ENCODE measurements at regions not wholly inside any gene's neighbourhood (a gene's known extent, or its start where the extent isn't known, plus 50 kb on each side); places are given as distances from the start of the nearest gene placed in this dataset.

DNA sequence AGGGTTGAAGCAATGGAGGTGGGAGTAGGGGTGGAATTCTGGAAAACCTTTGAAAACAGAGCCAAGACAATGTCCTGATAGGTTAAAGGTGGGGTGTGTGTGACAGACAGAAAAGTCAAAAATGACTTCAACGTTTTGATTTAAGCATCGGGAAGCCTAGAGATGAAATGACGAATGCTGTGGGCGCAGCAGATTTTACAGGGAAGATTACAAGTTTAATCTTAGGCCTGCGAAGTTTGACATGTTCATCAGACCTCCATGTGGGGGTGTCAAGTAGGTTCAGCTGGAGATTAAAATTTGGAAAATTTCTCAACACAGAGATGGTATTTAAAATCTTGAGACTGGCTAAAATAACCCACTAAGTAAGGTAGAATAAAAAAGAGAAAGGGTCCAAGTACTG, 453.3 kb downstream of the TXNL1 start:
- Mint-ChIP-seq H3K36me3 (no peaks in the 10 kb centered on the region), H3K27ac (no peak overlapping the region), H3K9me3 (peaks cover 3 to 7% (median 5%) of the 10 kb centered on the region in 3 donors), H3K27me3 (peaks cover 0 to 1% of the 10 kb centered on the region in 2 donors), H3K4me1 (no peaks in the 10 kb centered on the region), H3K4me3 (no peak overlapping the region)
- DNase-seq (no peak), ATAC-seq (replicated peaks in 1 of 4) (no peak)
- H3K27me3 ChIP-seq (replicated peaks in 1 of 2; ENCODE audit: control insufficient read depth in 2 of 2, extremely low read depth in 1 of 2, insufficient read depth in 2 of 2, low read length in 1 of 2), result no peaks in the 10 kb centered on the region
- CTCF ChIA-PET, result no interaction called here
- no peaks in the 10 kb centered on the region for H3K36me3 ChIP-seq (ENCODE audit: control insufficient read depth in 2 of 2, extremely low read depth in 1 of 2, insufficient read depth in 1 of 2, low read length in 1 of 2)
- 83% methylated on average over 2 of the region's 5 CpGs for WGBS (ENCODE audit: insufficient coverage)
- H3K9me3 ChIP-seq, result no peaks in the 10 kb centered on the region
- H3K27ac ChIP-seq (ENCODE audit: low read length), result no peak overlapping the region
- POLR2A ChIA-PET, result no interaction called here
- H3K4me3 ChIP-seq (ENCODE audit: control insufficient read depth in 1 of 2, extremely low read depth in 1 of 2, low read length in 1 of 2), result no peak overlapping the region
- no peaks in the 10 kb centered on the region for H3K4me1 ChIP-seq (ENCODE audit: control insufficient read depth in 1 of 2, extremely low read depth in 1 of 2, insufficient read depth in 2 of 2, low read length in 2 of 2)

DNA sequence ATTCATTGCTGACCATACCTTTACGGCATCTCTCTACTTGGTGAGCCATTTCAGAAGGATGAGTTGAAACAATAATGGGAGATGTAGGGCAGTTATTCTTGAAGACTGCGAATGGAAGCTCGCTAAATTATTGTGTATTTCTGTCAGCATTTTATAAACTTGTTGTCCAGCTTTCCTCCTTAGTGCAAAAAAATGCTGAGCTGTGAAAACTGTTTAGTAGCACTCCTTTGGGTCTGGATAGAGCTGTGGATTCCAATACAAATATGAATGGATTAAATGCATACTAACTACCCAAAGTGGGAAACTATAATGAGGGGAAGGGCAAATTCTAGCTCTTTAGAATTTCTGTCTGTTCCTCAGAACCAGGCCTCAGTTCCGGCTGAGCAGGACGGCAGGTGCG, 461.6 kb downstream of the TXNL1 start:
- 96% methylated on average over 3 of the region's 6 CpGs for WGBS (ENCODE audit: insufficient coverage)
- H3K27me3 Mint-ChIP-seq, result no peaks in the 10 kb centered on the region

DNA sequence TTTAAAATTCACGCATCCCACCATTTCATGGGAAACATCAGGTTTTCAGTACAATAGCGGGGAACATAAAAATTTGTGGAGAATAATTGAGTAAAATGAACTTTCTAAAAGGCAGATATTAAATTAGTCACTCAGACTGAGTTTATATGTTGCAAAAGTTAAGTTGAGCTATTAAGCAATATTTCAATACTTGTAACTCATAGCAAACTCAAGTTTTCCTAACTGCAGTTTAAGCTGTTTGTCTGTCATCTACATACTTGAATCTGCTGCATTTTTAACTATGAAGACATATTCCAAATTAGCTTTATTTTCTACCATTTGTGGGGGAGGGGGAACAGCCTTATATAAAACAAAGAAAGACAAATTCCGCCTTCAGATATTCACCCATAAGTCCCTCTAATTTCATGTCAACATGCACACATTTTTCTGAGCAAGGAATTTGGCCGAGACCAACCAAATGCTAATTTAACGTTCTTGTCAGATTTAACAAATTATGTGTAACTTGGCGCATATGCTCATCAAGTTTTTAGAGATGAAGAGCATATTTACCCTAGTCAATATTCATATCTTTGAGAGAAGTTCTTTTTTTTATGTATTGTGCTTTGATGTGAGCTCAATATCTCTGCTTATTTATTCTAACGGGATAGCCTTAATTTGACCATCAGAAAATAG, 462.9 kb downstream of the TXNL1 start:
- H3K9me3 Mint-ChIP-seq, result no peaks in the 10 kb centered on the region
- CTCF ChIA-PET, result no interaction called here
- ATAC-seq (replicated peaks in 1 of 4), result no peak
- no peaks in the 10 kb centered on the region for H3K9me3 ChIP-seq
- no peaks in the 10 kb centered on the region for H3K27me3 Mint-ChIP-seq
- H3K4me1 Mint-ChIP-seq, result no peaks in the 10 kb centered on the region
- WGBS (ENCODE audit: insufficient coverage), result no CpG with 5 or more reads among the region's 7 CpGs
- POLR2A ChIA-PET, result no interaction called here
- no peaks in the 10 kb centered on the region for H3K36me3 Mint-ChIP-seq
- no peak overlapping the region for H3K4me3 Mint-ChIP-seq
- no peak overlapping the region for H3K27ac Mint-ChIP-seq
- H3K27ac ChIP-seq (ENCODE audit: low read length), result no peak overlapping the region
- H3K36me3 ChIP-seq (ENCODE audit: control insufficient read depth in 2 of 2, extremely low read depth in 1 of 2, insufficient read depth in 1 of 2, low read length in 1 of 2), result no peaks in the 10 kb centered on the region
- H3K27me3 ChIP-seq (replicated peaks in 1 of 2; ENCODE audit: control insufficient read depth in 2 of 2, extremely low read depth in 1 of 2, insufficient read depth in 2 of 2, low read length in 1 of 2), result no peaks in the 10 kb centered on the region
- H3K4me3 ChIP-seq (ENCODE audit: control insufficient read depth in 1 of 2, extremely low read depth in 1 of 2, low read length in 1 of 2), result no peak overlapping the region
- H3K4me1 ChIP-seq (ENCODE audit: control insufficient read depth in 1 of 2, extremely low read depth in 1 of 2, insufficient read depth in 2 of 2, low read length in 2 of 2), result no peaks in the 10 kb centered on the region
- no peak for DNase-seq

More for the DNA sequence above, 461.6 kb downstream of the TXNL1 start:
- Histone ChIP-seq H3K9me3 (no peaks in the 10 kb centered on the region), H3K4me3 (ENCODE audit: control insufficient read depth in 1 of 2, extremely low read depth in 1 of 2, low read length in 1 of 2) (no peak overlapping the region), H3K27me3 (replicated peaks in 1 of 2; ENCODE audit: control insufficient read depth in 2 of 2, extremely low read depth in 1 of 2, insufficient read depth in 2 of 2, low read length in 1 of 2) (no peaks in the 10 kb centered on the region), H3K4me1 (ENCODE audit: control insufficient read depth in 1 of 2, extremely low read depth in 1 of 2, insufficient read depth in 2 of 2, low read length in 2 of 2) (no peaks in the 10 kb centered on the region), H3K36me3 (ENCODE audit: control insufficient read depth in 2 of 2, extremely low read depth in 1 of 2, insufficient read depth in 1 of 2, low read length in 1 of 2) (no peaks in the 10 kb centered on the region), H3K27ac (ENCODE audit: low read length) (no peak overlapping the region)
- CTCF ChIA-PET, result no interaction called here
- POLR2A ChIA-PET, result no interaction called here
- Mint-ChIP-seq H3K9me3 (no peaks in the 10 kb centered on the region), H3K4me3 (no peak overlapping the region), H3K36me3 (no peaks in the 10 kb centered on the region), H3K27ac (no peak overlapping the region), H3K4me1 (no peaks in the 10 kb centered on the region)
- ATAC-seq (replicated peaks in 1 of 4) (no peak), DNase-seq (no peak)

DNA sequence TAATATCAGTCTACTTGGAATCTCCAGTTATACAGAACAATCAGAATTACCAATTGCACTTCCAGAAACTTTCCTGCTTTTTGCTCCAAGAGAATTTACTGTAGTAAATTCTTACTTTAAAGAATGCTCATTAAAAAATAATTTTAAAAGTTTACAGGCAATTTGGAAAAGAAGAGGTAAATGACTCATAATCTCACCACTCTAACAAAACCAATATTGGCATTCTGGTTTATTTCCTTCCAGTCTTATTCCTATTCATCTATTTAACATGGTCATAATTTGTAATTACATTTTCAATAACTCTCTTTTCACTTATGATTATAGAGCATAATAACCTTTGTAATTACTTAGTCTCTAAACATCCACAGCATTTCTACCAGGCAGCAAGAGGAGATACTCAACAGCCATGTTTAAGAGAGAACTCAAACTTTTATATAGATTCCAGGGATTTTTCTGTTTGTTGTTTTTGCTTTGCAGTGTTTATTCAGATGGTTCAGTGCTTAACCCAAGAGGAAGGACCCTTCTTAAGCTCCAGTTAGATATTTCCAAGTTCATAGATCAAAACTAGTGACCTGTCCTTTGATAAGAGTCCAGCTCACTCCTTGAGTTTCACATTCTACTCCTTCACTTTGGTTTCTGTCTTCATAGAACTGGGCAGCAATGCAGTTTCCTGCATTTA, 464.7 kb downstream of the TXNL1 start:
- no peaks in the 10 kb centered on the region for H3K27me3 ChIP-seq (replicated peaks in 1 of 2; ENCODE audit: control insufficient read depth in 2 of 2, extremely low read depth in 1 of 2, insufficient read depth in 2 of 2, low read length in 1 of 2)
- ATAC-seq (replicated peaks in 1 of 4) (no peak), DNase-seq (no peak)
- no peak overlapping the region for H3K27ac Mint-ChIP-seq
- H3K36me3 ChIP-seq (ENCODE audit: control insufficient read depth in 2 of 2, extremely low read depth in 1 of 2, insufficient read depth in 1 of 2, low read length in 1 of 2), result no peaks in the 10 kb centered on the region
- no peak overlapping the region for H3K4me3 ChIP-seq (ENCODE audit: control insufficient read depth in 1 of 2, extremely low read depth in 1 of 2, low read length in 1 of 2)
- no peaks in the 10 kb centered on the region for H3K4me1 Mint-ChIP-seq
- no peak overlapping the region for H3K4me3 Mint-ChIP-seq
- H3K27ac ChIP-seq (ENCODE audit: low read length), result no peak overlapping the region
- H3K4me1 ChIP-seq (ENCODE audit: control insufficient read depth in 1 of 2, extremely low read depth in 1 of 2, insufficient read depth in 2 of 2, low read length in 2 of 2), result no peaks in the 10 kb centered on the region
- no peaks in the 10 kb centered on the region for H3K9me3 ChIP-seq
- no peaks in the 10 kb centered on the region for H3K36me3 Mint-ChIP-seq
- H3K9me3 Mint-ChIP-seq, result peaks cover 0 to 3% (median 0%) of the 10 kb centered on the region in 3 donors
- H3K27me3 Mint-ChIP-seq, result no peaks in the 10 kb centered on the region
- ChIA-PET CTCF (no interaction called here), POLR2A (no interaction called here)

DNA sequence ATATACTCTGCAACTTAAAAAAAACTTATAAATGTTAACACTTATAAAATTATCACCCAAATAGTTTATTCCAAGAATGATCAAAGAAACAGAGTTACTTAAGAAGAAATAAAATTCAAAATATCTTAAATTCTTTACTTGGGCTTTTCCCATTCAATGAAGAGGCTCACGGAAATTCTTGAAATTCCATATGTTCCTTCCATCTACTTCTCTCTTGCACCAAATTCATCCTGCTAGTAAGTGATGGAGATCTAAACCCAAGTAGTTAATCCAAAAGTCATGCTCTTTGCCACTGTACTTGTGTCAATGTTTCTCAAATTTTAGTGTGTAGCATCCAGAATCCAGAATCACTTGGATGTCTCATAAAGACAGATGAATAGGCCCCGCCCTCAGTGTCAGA, 465.9 kb downstream of the TXNL1 start:
- Histone ChIP-seq H3K27me3 (replicated peaks in 1 of 2; ENCODE audit: control insufficient read depth in 2 of 2, extremely low read depth in 1 of 2, insufficient read depth in 2 of 2, low read length in 1 of 2) (no peaks in the 10 kb centered on the region), H3K36me3 (ENCODE audit: control insufficient read depth in 2 of 2, extremely low read depth in 1 of 2, insufficient read depth in 1 of 2, low read length in 1 of 2) (no peaks in the 10 kb centered on the region), H3K9me3 (no peaks in the 10 kb centered on the region), H3K4me1 (ENCODE audit: control insufficient read depth in 1 of 2, extremely low read depth in 1 of 2, insufficient read depth in 2 of 2, low read length in 2 of 2) (no peaks in the 10 kb centered on the region), H3K27ac (ENCODE audit: low read length) (no peak overlapping the region), H3K4me3 (ENCODE audit: control insufficient read depth in 1 of 2, extremely low read depth in 1 of 2, low read length in 1 of 2) (no peak overlapping the region)
- POLR2A ChIA-PET, result no interaction called here
- Mint-ChIP-seq H3K4me1 (no peaks in the 10 kb centered on the region), H3K27ac (no peak overlapping the region), H3K36me3 (no peaks in the 10 kb centered on the region), H3K27me3 (no peaks in the 10 kb centered on the region), H3K4me3 (no peak overlapping the region), H3K9me3 (peaks cover 0 to 4% (median 0%) of the 10 kb centered on the region in 3 donors)
- 80% methylated on average over 1 of the region's 2 CpGs for WGBS (ENCODE audit: insufficient coverage)
- CTCF ChIA-PET, result no interaction called here
- ATAC-seq (replicated peaks in 1 of 4), result no peak
- no peak for DNase-seq

DNA sequence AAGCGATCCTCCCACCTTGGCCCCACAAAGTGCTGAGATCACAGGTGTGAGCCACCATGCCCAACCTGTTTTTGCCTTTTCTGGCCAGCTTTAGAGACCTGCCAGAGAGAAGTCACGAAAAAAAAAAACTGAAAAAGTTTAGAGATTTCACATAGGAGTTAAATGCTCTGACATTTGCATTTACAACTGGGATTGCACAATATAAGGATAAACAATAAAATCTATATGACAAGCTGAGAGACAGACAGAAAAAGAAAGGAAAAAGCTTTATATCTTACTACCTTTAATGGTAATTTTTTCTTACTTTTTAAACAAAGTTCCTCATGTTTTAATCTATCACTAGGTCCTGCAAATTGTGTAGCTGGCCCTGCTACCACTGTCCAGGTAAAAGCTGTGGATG, 466.5 kb downstream of the TXNL1 start:
- H3K36me3 Mint-ChIP-seq, result no peaks in the 10 kb centered on the region
- peaks cover 0 to 4% (median 0%) of the 10 kb centered on the region in 3 donors for H3K9me3 Mint-ChIP-seq
- H3K4me3 Mint-ChIP-seq, result no peak overlapping the region
- H3K27ac ChIP-seq (ENCODE audit: low read length), result no peak overlapping the region
- H3K4me1 Mint-ChIP-seq, result no peaks in the 10 kb centered on the region
- no peaks in the 10 kb centered on the region for H3K9me3 ChIP-seq
- no peaks in the 10 kb centered on the region for H3K4me1 ChIP-seq (ENCODE audit: control insufficient read depth in 1 of 2, extremely low read depth in 1 of 2, insufficient read depth in 2 of 2, low read length in 2 of 2)
- ATAC-seq (replicated peaks in 1 of 4) (no peak), DNase-seq (no peak)
- no peaks in the 10 kb centered on the region for H3K27me3 Mint-ChIP-seq
- 100% methylated on average over 1 of the region's 2 CpGs for WGBS (ENCODE audit: insufficient coverage)
- CTCF ChIA-PET, result no interaction called here
- no peak overlapping the region for H3K27ac Mint-ChIP-seq
- no peaks in the 10 kb centered on the region for H3K27me3 ChIP-seq (replicated peaks in 1 of 2; ENCODE audit: control insufficient read depth in 2 of 2, extremely low read depth in 1 of 2, insufficient read depth in 2 of 2, low read length in 1 of 2)
- H3K4me3 ChIP-seq (ENCODE audit: control insufficient read depth in 1 of 2, extremely low read depth in 1 of 2, low read length in 1 of 2), result no peak overlapping the region
- H3K36me3 ChIP-seq (ENCODE audit: control insufficient read depth in 2 of 2, extremely low read depth in 1 of 2, insufficient read depth in 1 of 2, low read length in 1 of 2), result no peaks in the 10 kb centered on the region
- POLR2A ChIA-PET, result no interaction called here
